ENCODE measurements at regions not wholly inside any gene's neighbourhood (a gene's known extent, or its start where the extent isn't known, plus 50 kb on each side); places are given as distances from the start of the nearest gene placed in this dataset.

- no peaks in the 10 kb centered on the region for H3K4me1 Mint-ChIP-seq (ENCODE audit: unreplicated experiment)
Observed at GRCh38 chr16:47943235-47943634, 212.6 kb downstream of the ABCC12 start.

GRCh38 chr16:47940466-47940865, 215.3 kb downstream of the ABCC12 start:
- no peak overlapping the region for H3K4me3 Mint-ChIP-seq
- TF ChIP-seq CTCF (conservative IDR thresholded peaks at IDR 0.05): no peak
- no peaks in the 10 kb centered on the region for H3K27me3 Mint-ChIP-seq
- H3K36me3 Mint-ChIP-seq: no peaks in the 10 kb centered on the region
- H3K4me1 Mint-ChIP-seq (ENCODE audit: unreplicated experiment): no peaks in the 10 kb centered on the region
- no peak overlapping the region for H3K27ac Mint-ChIP-seq
- no peaks in the 10 kb centered on the region for H3K9me3 Mint-ChIP-seq
- no peak for DNase-seq (ENCODE audit: extremely low spot score, unreplicated experiment)

More at GRCh38 chr16:47943235-47943634, 212.6 kb downstream of the ABCC12 start:
- DNase-seq (ENCODE audit: extremely low spot score, unreplicated experiment): no peak
- TF ChIP-seq CTCF (conservative IDR thresholded peaks at IDR 0.05): no peak
- Mint-ChIP-seq H3K27ac (no peak overlapping the region), H3K4me3 (no peak overlapping the region), H3K9me3 (no peaks in the 10 kb centered on the region), H3K36me3 (no peaks in the 10 kb centered on the region), H3K27me3 (no peaks in the 10 kb centered on the region)

GRCh38 chr16:47939680-47940079, 216.1 kb downstream of the ABCC12 start:
- H3K27me3 Mint-ChIP-seq: no peaks in the 10 kb centered on the region
- H3K9me3 Mint-ChIP-seq: no peaks in the 10 kb centered on the region
- H3K4me1 Mint-ChIP-seq (ENCODE audit: unreplicated experiment): no peaks in the 10 kb centered on the region
- H3K27ac Mint-ChIP-seq: no peak overlapping the region
- no peak for DNase-seq (ENCODE audit: extremely low spot score, unreplicated experiment)
- TF ChIP-seq CTCF (conservative IDR thresholded peaks at IDR 0.05): no peak
- no peaks in the 10 kb centered on the region for H3K36me3 Mint-ChIP-seq
- no peak overlapping the region for H3K4me3 Mint-ChIP-seq

- H3K36me3 Mint-ChIP-seq: no peaks in the 10 kb centered on the region
- TF ChIP-seq CTCF (conservative IDR thresholded peaks at IDR 0.05): no peak
- DNase-seq (ENCODE audit: extremely low spot score, unreplicated experiment): no peak
- no peak overlapping the region for H3K4me3 Mint-ChIP-seq
- no peak overlapping the region for H3K27ac Mint-ChIP-seq
- H3K27me3 Mint-ChIP-seq: no peaks in the 10 kb centered on the region
- H3K9me3 Mint-ChIP-seq: peaks cover 4% of the 10 kb centered on the region
- H3K4me1 Mint-ChIP-seq (ENCODE audit: unreplicated experiment): no peaks in the 10 kb centered on the region
Observed at GRCh38 chr16:47938272-47938671, 217.5 kb downstream of the ABCC12 start.

- Mint-ChIP-seq H3K4me3 (no peak overlapping the region), H3K9me3 (no peaks in the 10 kb centered on the region), H3K36me3 (no peaks in the 10 kb centered on the region), H3K4me1 (ENCODE audit: unreplicated experiment) (no peaks in the 10 kb centered on the region), H3K27ac (no peak overlapping the region), H3K27me3 (peaks cover 3% of the 10 kb centered on the region)
- DNase-seq (ENCODE audit: extremely low spot score, unreplicated experiment): no peak
- no peak for TF ChIP-seq CTCF (conservative IDR thresholded peaks at IDR 0.05)
Observed at GRCh38 chr16:47928008-47928407, 227.8 kb downstream of the ABCC12 start.

- H3K27me3 Mint-ChIP-seq: peaks cover 3% of the 10 kb centered on the region
- no peak overlapping the region for H3K4me3 Mint-ChIP-seq
- no peak for TF ChIP-seq CTCF (conservative IDR thresholded peaks at IDR 0.05)
- H3K4me1 Mint-ChIP-seq (ENCODE audit: unreplicated experiment): no peaks in the 10 kb centered on the region
- no peaks in the 10 kb centered on the region for H3K9me3 Mint-ChIP-seq
- H3K36me3 Mint-ChIP-seq: no peaks in the 10 kb centered on the region
- DNase-seq (ENCODE audit: extremely low spot score, unreplicated experiment): no peak
- H3K27ac Mint-ChIP-seq: no peak overlapping the region
Observed at GRCh38 chr16:47927330-47927729, 228.5 kb downstream of the ABCC12 start.
